Posterior vena cava (tissue), 2 donors: ENCODE measurements at regions not wholly inside any gene's neighbourhood (a gene's known extent, or its start where the extent isn't known, plus 50 kb on each side); places are given as distances from the start of the nearest gene placed in this dataset.
"Not testable (repeated sequence)": the region's sequence is repeated elsewhere in the genome, so short reads cannot be mapped to it uniquely, and the experiment has no call there.

Source experiments
- DNase-seq: peaks from one replicate; pipeline ENCODE4 v3.0.0-alpha.2; 2020; ENCODE audit warnings: low spot score
- intact Hi-C, 2 donors: fragments of 100-400 bp; cut with DNase I; formaldehyde crosslinking; loops; one replicate each; pipeline versions ENCODE4 v1.14.1 to v1.14.2; 2022 to 2023
- donor health status: DM: yes; HTN: yes; CAD: no.
- donor health status: DM: yes; HTN: yes; CAD: no.

DNA sequence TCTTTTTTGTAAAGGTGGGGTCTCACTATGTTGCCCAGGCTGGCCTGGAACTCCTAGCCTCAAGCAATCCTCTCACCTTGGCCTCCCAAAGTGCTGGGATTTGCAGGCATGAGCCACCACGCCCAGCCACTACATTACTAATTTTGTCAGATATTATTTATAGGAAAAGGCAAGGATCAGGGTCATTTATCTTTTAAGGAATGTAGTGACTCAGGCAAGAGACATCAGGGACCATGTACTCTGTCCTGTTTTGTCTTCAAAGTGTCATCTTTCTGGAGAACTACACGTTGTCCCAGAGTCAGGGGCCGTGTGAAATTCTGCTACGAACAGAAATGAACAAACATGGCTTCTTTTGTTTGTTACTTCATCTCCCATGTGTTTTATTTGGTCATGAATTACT is 105.3 kb downstream of the NPTX2 start:
- DNase-seq: no peak
- intact Hi-C loops: no loop called here

DNA sequence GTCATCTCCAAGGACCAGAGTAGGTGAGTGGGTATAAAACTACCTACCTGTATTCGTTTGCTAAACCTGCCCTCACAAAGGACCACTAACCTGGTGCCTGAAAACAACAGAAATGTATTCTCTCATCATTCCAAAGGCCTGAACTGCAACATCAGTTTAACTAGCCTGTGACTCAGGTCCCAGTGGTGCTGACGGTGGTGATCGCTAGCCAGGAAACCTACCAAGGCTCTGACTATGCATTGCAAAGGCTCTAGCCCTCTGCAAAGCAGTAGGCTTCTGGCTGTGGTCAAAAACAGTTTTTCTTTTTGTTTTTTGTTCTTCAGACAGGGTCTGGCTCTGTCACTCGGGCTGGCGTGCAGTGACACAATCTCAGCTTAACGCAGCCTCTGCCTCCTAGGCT is 107.5 kb downstream of the NPTX2 start:
- peak; percentile 10 for DNase-seq
- intact Hi-C loops: no loop called here

DNA sequence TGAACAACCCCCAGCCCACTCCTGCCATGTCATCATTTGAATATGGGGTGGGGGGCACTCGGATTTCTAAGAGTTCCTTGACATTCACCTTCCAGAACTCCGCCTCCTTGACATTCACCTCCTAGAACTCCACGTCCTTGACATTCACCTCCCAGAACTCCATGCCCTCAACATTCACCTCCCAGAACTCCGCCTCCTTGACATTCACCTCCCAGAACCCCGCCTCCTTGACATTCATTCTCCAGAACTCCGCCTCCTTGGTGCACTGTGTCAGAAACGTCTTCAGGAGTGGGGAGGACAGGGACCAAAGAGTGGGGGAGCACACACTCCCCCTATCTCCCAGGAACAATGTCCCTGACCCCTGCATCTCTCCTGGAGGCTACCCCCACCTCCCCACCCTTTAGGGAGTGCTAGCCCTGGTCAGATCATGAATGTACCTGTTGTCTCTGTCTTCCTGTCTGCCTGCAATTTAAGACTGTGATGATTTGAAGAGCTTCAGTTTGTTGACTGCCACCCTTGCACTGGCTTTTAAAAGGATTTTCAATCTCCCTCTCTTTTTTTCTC is 110.1 kb downstream of the NPTX2 start:
- no peak for DNase-seq

DNA sequence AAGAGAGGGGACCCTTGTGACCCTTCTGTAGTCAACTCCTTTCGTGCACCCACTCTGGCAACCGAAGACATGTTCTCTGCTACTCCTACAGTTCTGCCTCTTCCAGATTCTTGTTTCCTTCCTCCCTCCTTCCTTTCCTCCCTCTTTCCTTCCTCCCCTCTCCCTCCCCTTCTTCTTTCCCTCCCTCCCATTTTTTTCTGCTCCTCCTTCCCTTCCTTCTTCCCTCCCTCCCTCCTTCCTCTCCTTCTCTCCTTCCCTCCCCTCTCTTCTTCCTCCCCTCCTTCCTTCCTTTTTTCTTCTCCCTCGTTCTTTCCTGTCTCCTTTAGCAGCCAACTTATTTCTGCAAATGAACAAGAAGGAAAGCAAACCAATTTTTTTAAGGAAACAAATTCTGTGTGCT is 111.5 kb downstream of the NPTX2 start:
- intact Hi-C loops: no loop called here
- no peak for DNase-seq

More for the DNA sequence above, 110.1 kb downstream of the NPTX2 start:
- intact Hi-C loops: no loop called here

DNA sequence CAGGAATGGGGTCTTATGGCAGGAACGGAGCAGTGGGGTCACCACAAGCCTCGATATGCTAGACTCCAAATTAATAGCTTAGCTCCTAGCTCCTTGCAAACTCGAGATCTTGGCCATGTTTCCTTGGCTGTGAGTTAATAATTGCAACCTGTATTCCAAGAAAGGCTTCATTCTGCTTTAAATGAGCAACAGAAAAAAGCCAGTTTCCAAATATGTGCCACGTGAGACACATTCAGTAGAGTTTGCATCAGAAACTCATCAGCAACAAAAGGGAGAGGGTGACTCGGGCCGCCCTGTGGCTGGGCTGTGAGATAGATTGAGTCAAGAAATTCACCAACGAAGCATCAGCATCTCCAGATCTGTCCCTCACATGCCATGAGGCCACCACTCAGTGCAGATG is 112.0 kb downstream of the NPTX2 start:
- intact Hi-C loops: no loop called here
- DNase-seq: no peak

DNA sequence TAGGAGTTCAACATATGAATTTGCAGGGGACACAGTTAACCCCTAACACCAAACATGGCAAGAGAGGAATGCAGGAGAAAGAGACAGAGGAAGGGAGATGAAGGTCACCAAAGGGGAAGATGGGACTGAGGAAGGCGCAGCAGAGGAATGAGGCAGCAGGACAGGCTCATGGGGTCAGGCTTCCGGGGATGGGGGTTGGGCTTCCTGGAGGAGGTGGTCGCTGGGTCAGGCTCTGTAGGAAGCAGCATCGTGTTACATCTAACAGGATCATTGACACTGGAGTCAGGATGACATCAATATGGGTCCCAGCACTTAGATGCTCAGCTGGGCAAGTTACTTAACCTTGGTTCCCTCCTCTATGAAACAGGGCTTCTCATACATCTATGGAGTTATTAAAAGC is 113.2 kb downstream of the NPTX2 start:
- no peak for DNase-seq
- intact Hi-C loops: no loop called here

DNA sequence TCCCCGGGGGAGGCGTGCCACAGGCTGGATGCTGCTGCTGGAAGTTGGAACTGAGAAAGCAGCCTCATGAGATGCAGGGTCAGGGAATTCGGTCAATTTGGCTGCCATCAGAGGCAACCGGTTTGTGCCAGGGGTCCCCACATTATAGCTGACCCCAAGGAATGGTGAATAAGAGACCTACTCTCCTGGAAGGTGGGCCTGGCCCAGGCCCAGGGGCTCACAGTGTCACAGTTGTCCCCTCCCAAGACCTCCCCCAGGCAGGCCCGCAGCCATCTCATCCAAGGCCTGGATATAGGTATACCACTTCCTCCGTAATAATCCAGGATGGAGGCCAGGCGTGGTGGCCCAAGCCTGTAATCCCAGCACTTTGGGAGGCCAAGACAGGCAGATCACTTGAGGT is 114.6 kb downstream of the NPTX2 start:
- DNase-seq: no peak
- intact Hi-C loops: no loop called here

DNA sequence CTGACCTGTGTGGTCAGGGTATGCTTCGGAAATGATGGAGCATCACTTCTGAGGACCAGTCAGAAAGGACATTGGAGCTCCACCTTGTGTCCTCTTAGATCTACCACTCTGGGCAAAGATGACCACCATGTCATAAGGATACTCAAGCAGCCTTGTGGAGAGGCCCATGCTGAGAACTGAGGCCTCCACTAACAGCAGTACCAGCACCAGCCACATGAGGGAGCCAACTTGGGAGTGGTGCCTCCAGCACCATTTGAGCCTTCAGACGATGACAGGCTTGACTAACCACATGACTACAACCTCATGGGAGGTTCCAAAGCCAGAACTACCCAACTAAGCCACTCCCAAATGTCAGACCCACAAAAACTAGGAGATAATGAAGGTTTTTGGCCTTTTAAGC is 116.0 kb downstream of the NPTX2 start:
- intact Hi-C loops: no loop called here
- DNase-seq: no peak

DNA sequence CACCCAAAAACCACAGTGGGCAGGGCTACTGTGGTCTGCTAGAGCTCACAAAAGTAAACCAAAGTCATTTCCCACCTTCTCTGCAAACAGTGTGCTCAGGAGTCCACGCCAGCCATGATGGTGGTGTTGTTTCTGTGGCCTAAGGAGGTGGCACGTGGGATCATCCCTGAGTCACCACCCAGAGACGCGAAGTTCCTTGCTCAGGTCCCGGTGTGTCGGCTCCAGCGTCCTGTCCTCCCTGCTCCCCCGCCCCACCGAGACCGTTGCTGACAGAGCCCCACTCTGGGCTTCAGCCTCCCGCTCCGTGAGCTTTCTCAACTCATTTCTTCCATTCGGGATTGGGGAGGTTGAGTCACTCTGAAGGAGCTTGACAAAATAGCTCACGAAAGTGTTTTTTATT is 118.7 kb downstream of the NPTX2 start:
- DNase-seq: peak; percentile 35
- intact Hi-C loops: no loop called here

DNA sequence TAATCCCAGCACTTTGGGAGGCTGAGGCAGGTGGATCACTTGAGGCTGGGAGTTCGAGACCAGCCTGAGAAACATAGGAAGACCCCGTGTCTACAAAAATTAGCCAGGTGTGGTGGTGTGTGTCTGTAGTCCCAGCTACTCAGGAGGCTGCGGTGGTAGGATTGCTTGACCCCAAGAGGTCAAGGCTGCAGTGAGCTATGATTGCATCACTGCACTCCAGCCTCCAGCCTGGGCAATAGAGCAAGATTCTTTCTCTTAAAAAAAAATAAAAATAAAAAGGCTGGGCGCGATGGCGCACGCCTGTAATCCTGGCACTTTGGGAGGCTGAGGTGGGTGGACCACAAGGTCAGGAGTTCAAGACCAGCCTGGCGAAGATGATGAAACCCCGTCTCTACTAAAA is 119.4 kb downstream of the NPTX2 start:
- intact Hi-C loops: not testable (repeated sequence)
- peak; percentile 38 for DNase-seq

DNA sequence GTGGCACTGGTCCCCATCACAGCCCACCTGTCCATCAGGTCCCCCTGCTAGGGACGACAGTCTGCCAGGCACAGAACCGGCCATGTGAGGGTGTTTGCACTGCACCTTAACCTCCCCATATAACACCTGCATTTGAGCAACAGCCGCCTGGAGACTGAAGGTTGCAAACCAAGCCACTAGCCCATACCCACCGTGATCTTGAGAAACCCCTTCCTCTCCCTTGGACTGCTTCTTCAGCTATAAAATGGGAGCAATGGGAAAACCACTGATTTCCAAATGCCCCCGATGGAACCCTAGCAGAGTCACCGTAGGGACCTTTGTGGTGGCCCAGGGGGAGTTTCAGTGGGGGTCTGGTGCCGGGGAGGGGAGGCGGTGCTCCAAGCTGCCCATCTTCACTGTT is 120.1 kb downstream of the NPTX2 start:
- DNase-seq: peak; percentile 54
- intact Hi-C loops: no loop called here

DNA sequence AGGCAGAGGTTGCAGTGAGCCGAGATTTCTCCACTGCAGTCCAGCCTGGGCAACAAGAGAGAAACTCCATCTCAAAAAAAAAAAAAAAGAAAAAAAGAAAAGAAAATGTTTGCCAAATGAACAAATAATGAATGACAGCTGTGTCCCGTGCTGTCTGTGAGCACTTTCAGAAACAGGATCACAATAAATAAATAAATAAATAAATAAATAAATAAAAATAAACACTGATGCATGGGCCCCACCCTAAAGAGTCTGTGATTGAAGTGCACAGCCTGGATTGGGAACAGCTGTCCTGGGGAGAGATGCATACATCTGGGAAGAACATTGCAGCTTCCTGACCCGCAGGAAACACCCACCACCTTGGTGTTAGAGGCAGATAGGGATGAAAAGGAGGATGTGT is 123.6 kb downstream of the NPTX2 start:
- DNase-seq: no peak
- intact Hi-C loops: no loop called here

DNA sequence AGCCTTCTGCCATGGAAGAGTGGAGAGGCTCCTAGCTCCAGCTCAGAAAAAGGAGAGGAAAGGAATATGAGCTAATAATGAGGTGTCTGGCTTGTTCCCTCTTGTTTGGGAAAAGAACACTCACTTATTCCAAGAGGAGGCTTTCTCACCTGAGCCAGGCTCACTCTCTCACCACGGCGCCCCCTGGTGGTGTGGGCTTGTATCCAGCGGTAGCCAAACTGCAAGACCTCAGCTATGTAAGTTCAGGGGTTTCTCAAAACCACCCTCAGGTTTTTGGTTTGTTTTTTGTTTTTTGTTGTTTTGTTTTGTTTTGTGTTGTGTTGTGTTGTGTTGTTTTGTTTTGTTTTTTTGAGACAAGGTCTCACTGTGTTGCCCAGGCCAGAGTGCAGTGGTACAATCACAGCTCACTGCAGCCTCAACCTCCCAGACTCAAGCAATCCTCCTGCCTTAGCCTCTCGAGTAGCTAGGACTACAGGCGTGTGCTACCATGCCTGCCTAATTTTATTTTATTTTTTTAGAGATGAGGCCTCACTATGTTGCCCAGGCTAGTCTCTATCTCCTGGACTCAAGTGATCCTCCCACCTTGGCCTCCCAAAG is 124.0 kb downstream of the TMEM130 start:
- DNase-seq: no peak
- intact Hi-C loops: no loop called here

DNA sequence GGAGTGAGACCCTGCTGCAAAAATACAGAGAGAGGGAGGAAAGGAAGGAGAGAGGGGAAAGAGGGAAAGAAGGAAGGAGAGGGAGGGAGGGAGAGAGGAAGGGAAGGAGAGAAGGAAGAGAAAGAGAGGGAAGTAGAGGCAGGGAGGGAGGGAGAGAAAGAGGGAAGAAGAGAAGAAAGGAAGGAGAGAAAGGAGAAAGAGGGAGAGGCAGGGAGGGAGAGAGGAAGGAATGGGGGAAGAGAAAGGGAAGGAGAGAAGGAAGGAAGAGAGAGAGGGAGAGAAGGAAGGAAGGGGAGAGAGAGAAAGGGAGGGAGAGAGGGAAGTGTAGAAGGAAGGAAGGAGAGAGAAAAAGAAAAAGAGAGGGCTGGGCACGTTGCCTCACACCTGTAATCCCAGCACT is 121.7 kb downstream of the TMEM130 start:
- DNase-seq: no peak
- intact Hi-C loops: no loop called here

DNA sequence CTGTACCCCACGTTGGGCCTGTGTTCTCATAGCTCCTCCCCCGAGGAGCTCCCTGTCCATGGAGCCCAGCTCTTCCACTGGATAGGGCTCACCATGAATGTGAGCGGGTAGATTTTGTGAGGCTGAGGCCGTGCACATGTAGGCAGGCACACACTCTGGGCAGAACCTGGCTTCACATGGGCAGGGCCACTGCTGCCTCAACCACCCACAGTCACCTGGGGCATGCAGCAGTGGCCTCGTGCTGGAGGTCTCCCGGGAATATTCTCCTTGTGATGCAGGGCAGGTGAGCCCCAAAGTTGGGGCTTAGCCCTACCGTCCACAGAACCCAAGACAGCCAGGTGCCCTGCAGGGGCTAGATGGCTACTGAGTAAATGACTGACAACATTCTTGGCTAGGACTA is 116.6 kb downstream of the TMEM130 start:
- DNase-seq: no peak
- intact Hi-C loops: no loop called here

DNA sequence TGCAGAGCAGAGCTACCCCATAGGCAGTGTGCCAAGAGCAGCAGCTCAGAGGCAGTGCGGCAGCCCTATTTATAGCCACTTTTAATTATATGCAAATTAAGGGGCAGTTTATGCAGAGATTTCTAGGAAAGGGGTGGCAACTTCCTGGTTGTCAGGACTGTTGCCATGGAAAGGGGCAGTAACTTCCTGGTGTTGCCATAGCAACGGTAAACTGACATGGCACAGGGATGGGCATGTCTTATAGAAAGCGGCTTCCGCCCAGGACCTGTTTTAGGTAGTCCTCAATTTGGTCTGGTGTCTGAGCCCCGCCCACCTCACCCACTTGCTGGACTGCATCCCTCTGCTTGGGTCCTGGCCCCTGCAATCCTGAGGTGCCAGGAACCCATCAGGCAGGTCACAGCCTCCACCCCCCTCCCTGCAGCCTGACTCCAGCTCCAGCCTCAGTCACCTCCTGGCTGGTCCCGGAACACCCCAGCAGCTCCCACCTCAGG is 115.8 kb downstream of the TMEM130 start:
- DNase-seq: no peak
- intact Hi-C loops: no loop called here

DNA sequence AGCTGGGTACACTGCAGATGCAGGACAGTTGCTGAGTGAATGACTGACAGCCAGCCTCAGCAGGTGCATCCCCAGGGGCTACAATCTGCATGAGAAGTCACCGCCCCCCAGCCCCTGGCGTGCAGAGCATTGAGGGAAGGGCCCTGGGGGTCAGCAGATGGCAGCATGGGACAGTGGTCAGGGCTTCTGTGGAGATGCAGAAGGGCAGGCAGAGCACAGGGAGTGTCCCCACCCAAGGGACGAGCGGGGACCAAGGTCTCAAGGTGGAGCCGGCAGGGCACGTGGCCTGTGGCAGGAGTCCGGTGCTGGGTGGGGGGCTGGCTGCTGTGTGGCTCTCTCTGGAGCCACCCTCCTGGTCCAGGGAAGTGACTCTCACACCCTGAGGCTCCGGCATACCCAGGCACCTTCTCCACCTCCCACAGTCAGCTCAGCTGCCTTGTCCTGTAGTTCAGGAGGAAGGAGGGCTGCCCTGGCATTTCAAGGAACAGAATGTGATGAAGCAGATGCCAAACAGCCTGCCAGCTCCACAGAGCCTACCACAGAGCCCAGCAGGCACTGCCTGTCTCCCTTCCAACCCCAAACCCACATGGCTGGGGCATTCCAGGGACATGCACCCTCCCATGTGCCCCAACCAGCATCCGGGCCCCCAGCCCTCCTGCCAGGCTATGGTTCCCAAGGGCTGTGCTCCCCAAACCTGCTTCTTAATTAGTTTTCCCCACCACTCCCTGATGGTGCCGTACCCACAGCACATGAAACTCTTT is 114.5 kb downstream of the TMEM130 start:
- intact Hi-C loops: loop anchor here in 1 of 2 donors (5.0 kb wide), 1 partner anchor 122 kb away; the partner anchor contains the start of gene TRRAP
- DNase-seq: no peak

DNA sequence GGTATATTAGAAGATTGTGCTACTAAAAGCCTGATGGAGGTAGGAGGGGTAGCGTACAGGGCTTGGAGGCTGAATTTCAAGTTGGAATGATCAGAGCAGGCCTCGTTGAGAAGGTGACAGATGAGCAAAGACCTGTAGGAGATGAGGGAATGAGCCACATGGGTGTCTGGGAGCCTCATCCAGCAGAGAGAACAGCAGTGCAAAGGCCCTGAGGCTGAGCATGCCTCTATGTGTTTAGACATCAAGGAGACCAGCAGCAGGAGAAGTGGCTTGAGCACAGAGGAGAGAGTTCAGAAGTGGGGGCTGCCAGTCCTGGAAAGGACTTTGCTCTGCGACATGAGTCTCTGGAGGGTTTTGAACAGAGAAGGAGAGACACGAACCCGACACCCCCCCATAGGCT is 111.7 kb downstream of the TMEM130 start:
- intact Hi-C loops: loop anchor here in 1 of 2 donors (5.0 kb wide), 1 partner anchor 119 kb away; the partner anchor contains the start of gene TRRAP
- no peak for DNase-seq

DNA sequence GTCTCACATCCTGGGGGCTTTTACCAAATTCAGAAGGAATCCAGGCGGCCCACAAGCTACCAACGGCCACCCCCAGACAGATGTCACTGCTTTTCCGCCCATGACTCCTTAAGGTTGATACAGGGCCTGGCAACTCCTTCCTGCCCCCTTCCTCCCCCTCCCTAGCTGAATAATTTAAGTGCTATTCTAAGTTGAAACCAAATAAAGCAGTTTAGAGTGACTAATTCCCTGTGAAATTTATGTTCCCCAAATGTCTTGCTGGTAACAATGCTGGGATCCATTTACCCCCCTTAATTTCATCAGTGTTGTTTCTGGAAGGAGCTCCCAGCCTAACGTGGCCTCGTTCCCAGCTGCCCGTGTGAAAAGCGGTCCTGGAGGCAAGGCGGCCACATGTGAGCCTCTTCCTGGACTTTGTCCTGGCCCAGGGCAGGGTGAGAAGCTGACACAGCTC is 109.6 kb downstream of the TMEM130 start:
- intact Hi-C loops: no loop called here
- DNase-seq: no peak

DNA sequence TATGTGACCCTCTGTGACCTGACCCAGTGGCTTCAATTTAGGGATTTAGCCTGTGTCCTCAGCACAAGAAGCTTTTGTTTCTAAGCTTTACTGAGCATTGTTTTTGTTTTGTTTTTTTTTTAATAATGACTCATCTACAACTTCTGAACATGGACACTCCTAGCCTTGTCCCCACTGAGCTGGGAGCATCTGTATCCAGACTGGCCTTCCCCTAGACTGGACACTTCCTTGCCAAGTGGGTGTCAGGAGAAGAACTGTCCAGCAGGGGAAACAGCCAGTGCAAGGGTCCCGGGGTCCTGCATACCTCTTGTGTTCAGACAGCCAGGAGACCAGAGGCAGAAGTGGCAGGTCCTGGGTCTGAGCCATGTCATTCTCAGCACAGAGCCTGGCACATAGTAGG is 108.6 kb downstream of the TMEM130 start:
- DNase-seq: no peak
- intact Hi-C loops: no loop called here

DNA sequence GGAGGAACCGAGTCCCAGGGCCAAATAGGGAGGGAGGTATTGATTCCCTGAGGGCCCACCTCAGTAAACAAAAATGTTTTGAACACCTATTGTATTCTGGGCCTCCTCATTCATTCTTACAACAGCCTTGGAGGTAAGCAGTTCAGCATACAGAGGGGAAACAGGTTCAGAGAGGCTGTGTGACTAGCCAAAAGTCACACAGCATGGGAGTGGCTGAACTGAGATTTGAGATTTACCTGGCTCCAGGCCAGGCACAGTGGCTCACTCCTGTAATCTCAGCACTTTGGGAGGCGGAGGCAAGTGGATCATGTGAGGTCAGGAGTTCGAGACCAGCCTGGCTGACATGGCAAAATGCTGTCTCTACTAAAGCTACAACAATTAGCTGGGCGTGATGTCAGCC is 107.2 kb downstream of the TMEM130 start:
- no peak for DNase-seq
- intact Hi-C loops: no loop called here
